ENCODE measurements at regions not wholly inside any gene's neighbourhood (a gene's known extent, or its start where the extent isn't known, plus 50 kb on each side); places are given as distances from the start of the nearest gene placed in this dataset.

- TF ChIP-seq POLR2AphosphoS5 (IDR thresholded peaks at IDR 0.05) (peak in 1 of 3 donors; percentile 28), POLR2A (IDR thresholded peaks at IDR 0.05) (no peak)
- 20 to 28% methylated on average over 2 of the region's 2 CpGs for WGBS, 2 donors (ENCODE audit: low coverage in 1 of 2)
- H3K4me3 ChIP-seq: no peak overlapping the region
- in situ Hi-C loops (cut with MboI; ENCODE audit: low pct_ligation_motif_present in 1 of 4, low pct_unique_long_range_greater_than_20kb in 1 of 4, low sequenced_read_pairs in 3 of 4) (no loop called here), intact Hi-C loops (cut with DNase I; ENCODE audit: low total_unique reads) (no loop called here)
- no peaks in the 10 kb centered on the region for H3K4me1 ChIP-seq
- no peaks in the 10 kb centered on the region for H3K27me3 ChIP-seq
- no peaks in the 10 kb centered on the region for H3K9me3 ChIP-seq
- no peak for DNase-seq
- H3K27ac ChIP-seq: peak overlapping the region in 1 of 4 donors; percentile 43
- no peaks in the 10 kb centered on the region for H3K36me3 ChIP-seq
Measured at GRCh38 chr7:17725821-17726220, 214.5 kb downstream of the SNX13 start.

DNA sequence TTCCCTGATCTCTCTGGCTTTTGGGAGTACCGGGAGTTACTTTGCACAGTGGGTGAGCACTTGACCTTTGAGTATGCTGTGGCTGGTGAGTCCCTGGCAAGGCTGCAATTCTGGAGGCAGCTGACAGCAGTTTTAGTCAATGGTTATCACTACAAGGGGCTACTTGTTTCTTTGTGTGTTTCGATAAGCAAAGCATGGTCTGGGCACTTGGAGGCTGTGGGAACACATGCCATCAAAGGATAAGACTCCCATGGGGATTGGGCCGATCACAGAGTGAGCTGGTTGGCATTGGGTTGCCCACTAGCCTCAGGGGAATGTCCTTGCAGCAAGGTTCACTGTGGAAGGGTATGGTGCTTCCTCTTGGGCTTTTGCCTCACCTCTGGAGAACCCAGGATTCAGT, 208.2 kb downstream of the SNX13 start:
- TF ChIP-seq POLR2AphosphoS5 (IDR thresholded peaks at IDR 0.05) (no peak), POLR2A (IDR thresholded peaks at IDR 0.05) (no peak), EP300 (IDR thresholded peaks at IDR 0.05; ENCODE audit: low read depth) (no peak)
- TF ChIP-seq, protein P1, sequence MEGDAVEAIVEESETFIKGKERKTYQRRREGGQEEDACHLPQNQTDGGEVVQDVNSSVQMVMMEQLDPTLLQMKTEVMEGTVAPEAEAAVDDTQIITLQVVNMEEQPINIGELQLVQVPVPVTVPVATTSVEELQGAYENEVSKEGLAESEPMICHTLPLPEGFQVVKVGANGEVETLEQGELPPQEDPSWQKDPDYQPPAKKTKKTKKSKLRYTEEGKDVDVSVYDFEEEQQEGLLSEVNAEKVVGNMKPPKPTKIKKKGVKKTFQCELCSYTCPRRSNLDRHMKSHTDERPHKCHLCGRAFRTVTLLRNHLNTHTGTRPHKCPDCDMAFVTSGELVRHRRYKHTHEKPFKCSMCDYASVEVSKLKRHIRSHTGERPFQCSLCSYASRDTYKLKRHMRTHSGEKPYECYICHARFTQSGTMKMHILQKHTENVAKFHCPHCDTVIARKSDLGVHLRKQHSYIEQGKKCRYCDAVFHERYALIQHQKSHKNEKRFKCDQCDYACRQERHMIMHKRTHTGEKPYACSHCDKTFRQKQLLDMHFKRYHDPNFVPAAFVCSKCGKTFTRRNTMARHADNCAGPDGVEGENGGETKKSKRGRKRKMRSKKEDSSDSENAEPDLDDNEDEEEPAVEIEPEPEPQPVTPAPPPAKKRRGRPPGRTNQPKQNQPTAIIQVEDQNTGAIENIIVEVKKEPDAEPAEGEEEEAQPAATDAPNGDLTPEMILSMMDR (IDR thresholded peaks at IDR 0.05): no peak
- 77% methylated on average over 3 of the region's 3 CpGs; no CpG with 5 or more reads in 1 of the 2 donors for WGBS, 2 donors (ENCODE audit: low coverage in 1 of 2)
- H3K4me1 ChIP-seq: no peaks in the 10 kb centered on the region
- H3K27me3 ChIP-seq: no peaks in the 10 kb centered on the region
- no peak overlapping the region for H3K4me3 ChIP-seq
- H3K9me3 ChIP-seq: no peaks in the 10 kb centered on the region
- no peak overlapping the region for H3K27ac ChIP-seq
- intact Hi-C loops (cut with DNase I; ENCODE audit: low total_unique reads) (loop anchor here (5.0 kb wide), 1 partner anchor 620 kb away; no protein-coding TSS in a partner anchor), in situ Hi-C loops (cut with MboI; ENCODE audit: low pct_ligation_motif_present in 1 of 4, low pct_unique_long_range_greater_than_20kb in 1 of 4, low sequenced_read_pairs in 3 of 4) (no loop called here)
- H3K36me3 ChIP-seq: no peaks in the 10 kb centered on the region
- no peak for DNase-seq
